ENCODE measurements at regions not wholly inside any gene's neighbourhood (a gene's known extent, or its start where the extent isn't known, plus 50 kb on each side); places are given as distances from the start of the nearest gene placed in this dataset.

- no peak for TF ChIP-seq POLR2A (IDR thresholded peaks at IDR 0.05; ENCODE audit: low read depth, low read length)
- TF ChIP-seq POLR2AphosphoS5 (IDR thresholded peaks at IDR 0.05; ENCODE audit: low read depth, low read length), result no peak
- no peak for TF ChIP-seq TAF1 (IDR thresholded peaks at IDR 0.05; ENCODE audit: low read depth, low read length)
- no peak for TF ChIP-seq POU2F2 (IDR thresholded peaks at IDR 0.05; ENCODE audit: low read depth, low read length)
Observed at GRCh38 chr12:30484658-30485057, 211.0 kb downstream of the IPO8 start.

Data from GM12891 (cell line).